Ascending aorta (tissue), 2 donors: ENCODE measurements at regions not wholly inside any gene's neighbourhood (a gene's known extent, or its start where the extent isn't known, plus 50 kb on each side); places are given as distances from the start of the nearest gene placed in this dataset.
A peak's percentile ranks its signal among the peaks of the same experiment; 100 is the strongest.

ENCODE experiments used
- DNase-seq, 2 donors: peaks; one replicate each; pipeline ENCODE4 v3.0.0-alpha.2; 2019; ENCODE audit warnings: low spot score in 2 of 2
- H3K27ac ChIP-seq, 2 donors: fragments of 200-600 bp; sonication (generic); one replicate each; pipeline ENCODE4 v1.5.1; 2016 to 2017; ENCODE audit warnings: mild to moderate bottlenecking in 1 of 2
- H3K27me3 ChIP-seq: fragments of 200-600 bp; sonication (generic); one replicate; pipeline ENCODE4 v1.5.1; 2017
- H3K36me3 ChIP-seq, 2 donors: fragments of 200-600 bp; sonication (generic); one replicate each; pipeline ENCODE4 v1.5.1; 2016
- H3K4me1 ChIP-seq, 2 donors: fragments of 200-600 bp; sonication (generic); one replicate each; pipeline ENCODE4 v1.5.1; 2016 to 2017; ENCODE audit warnings: mild to moderate bottlenecking in 1 of 2
- H3K4me3 ChIP-seq, 2 donors: fragments of 200-600 bp; sonication (generic); one replicate each; pipeline ENCODE4 v1.5.1; 2016 to 2017; ENCODE audit warnings: mild to moderate bottlenecking in 1 of 2
- H3K9me3 ChIP-seq, 2 donors: fragments of 200-600 bp; sonication (generic); one replicate each; pipeline ENCODE4 v1.5.1; 2016
- CTCF ChIP-seq, 3 experiments: fragments of 200-600 bp in 2 of 3; fragments of 450-650 bp in 1 of 3; sonication (generic) in 2 of 3; IDR thresholded peaks; one replicate each; pipeline ENCODE4 v1.5.1; 2016 to 2019; ENCODE audit warnings: antibody characterized with exemption in 3 of 3, mild to moderate bottlenecking in 1 of 3, moderate library complexity in 1 of 3
- intact Hi-C: fragments of 100-400 bp; cut with DNase I; formaldehyde crosslinking; loops from one replicate; pipeline ENCODE4 v1.15.1; 2023

GRCh38 chr5:153907170-153907775 is 131.4 kb downstream of the FAM114A2 start:
- no peaks in the 10 kb centered on the region for H3K36me3 ChIP-seq
- H3K27ac ChIP-seq = peak overlapping the region in 1 of 2 donors; percentile 5
- no peaks in the 10 kb centered on the region for H3K9me3 ChIP-seq
- no peak overlapping the region for H3K4me3 ChIP-seq
- no peak for DNase-seq
- intact Hi-C loops = no loop called here
- no peak for TF ChIP-seq CTCF (IDR thresholded peaks at IDR 0.05)
- H3K27me3 ChIP-seq = no peaks in the 10 kb centered on the region
- H3K4me1 ChIP-seq = peaks cover 3 to 14% of the 10 kb centered on the region in 2 donors

GRCh38 chr5:153905219-153905618 is 133.5 kb downstream of the FAM114A2 start:
- H3K27me3 ChIP-seq = no peaks in the 10 kb centered on the region
- DNase-seq = no peak
- no peak overlapping the region for H3K4me3 ChIP-seq
- intact Hi-C loops = no loop called here
- H3K36me3 ChIP-seq = no peaks in the 10 kb centered on the region
- H3K27ac ChIP-seq = peak overlapping the region; percentile 64 to 74
- H3K4me1 ChIP-seq = peaks cover 3 to 24% of the 10 kb centered on the region in 2 donors
- TF ChIP-seq CTCF (IDR thresholded peaks at IDR 0.05) = no peak
- H3K9me3 ChIP-seq = no peaks in the 10 kb centered on the region

- Histone ChIP-seq H3K27me3 (no peaks in the 10 kb centered on the region), H3K4me1 (peaks cover 0 to 26% of the 10 kb centered on the region in 2 donors), H3K36me3 (no peaks in the 10 kb centered on the region), H3K4me3 (no peak overlapping the region), H3K27ac (peak overlapping the region; percentile 64 to 74), H3K9me3 (no peaks in the 10 kb centered on the region)
- intact Hi-C loops = loop anchor here (5.0 kb wide), 2 partner anchors 331 to 1266 kb away; no protein-coding TSS in a partner anchor
- no peak for TF ChIP-seq CTCF (IDR thresholded peaks at IDR 0.05)
- no peak for DNase-seq
Measured at GRCh38 chr5:153903321-153903720, 135.4 kb downstream of the FAM114A2 start.

GRCh38 chr5:153902016-153902415 is 136.7 kb downstream of the FAM114A2 start:
- DNase-seq = no peak
- Histone ChIP-seq H3K4me1 (peaks cover 0 to 26% of the 10 kb centered on the region in 2 donors), H3K4me3 (no peak overlapping the region), H3K27me3 (no peaks in the 10 kb centered on the region), H3K9me3 (no peaks in the 10 kb centered on the region), H3K36me3 (no peaks in the 10 kb centered on the region), H3K27ac (peak overlapping the region; percentile 74)
- no peak for TF ChIP-seq CTCF (IDR thresholded peaks at IDR 0.05)
- intact Hi-C loops = loop anchor here (5.0 kb wide), 2 partner anchors 330 to 1265 kb away; no protein-coding TSS in a partner anchor

GRCh38 chr5:153901449-153901848 is 137.3 kb downstream of the FAM114A2 start:
- DNase-seq = no peak
- Histone ChIP-seq H3K27ac (peak overlapping the region; percentile 74), H3K9me3 (no peaks in the 10 kb centered on the region), H3K36me3 (no peaks in the 10 kb centered on the region), H3K4me1 (peaks cover 0 to 31% of the 10 kb centered on the region in 2 donors), H3K4me3 (no peak overlapping the region), H3K27me3 (no peaks in the 10 kb centered on the region)
- no peak for TF ChIP-seq CTCF (IDR thresholded peaks at IDR 0.05)
- intact Hi-C loops = loop anchor here (2.0 to 5.0 kb wide), 3 partner anchors 51 to 1264 kb away; no protein-coding TSS in a partner anchor
